ENCODE measurements at regions not wholly inside any gene's neighbourhood (a gene's known extent, or its start where the extent isn't known, plus 50 kb on each side); places are given as distances from the start of the nearest gene placed in this dataset.
"Not testable (repeated sequence)": the region's sequence is repeated elsewhere in the genome, so short reads cannot be mapped to it uniquely, and the experiment has no call there.

DNA sequence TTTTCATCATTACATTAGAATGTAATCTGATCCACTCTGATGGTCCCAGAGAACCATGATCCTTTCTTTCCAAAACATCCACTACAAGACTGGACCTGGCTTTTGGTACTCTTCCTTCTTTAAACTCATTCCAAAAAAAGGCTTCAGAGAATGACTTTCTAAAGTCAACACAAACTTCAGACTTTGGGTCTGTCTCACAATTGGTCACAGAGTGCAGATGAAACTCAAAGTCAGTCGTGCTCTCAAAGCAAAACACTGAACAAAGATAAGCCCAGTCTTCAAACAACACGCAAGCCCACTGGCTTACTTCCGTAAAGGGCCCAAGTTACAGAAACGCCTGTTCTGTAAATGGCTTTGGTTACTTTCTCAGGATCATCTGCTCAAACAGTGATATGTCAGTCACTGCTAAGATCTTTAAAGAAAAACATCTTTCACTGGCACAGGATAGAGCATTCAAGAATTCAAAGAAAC lies 250.9 kb upstream of the MKLN1 start:
- TF ChIP-seq ZFX (IDR thresholded peaks at IDR 0.05; ENCODE audit: borderline replicate concordance) = no peak
- TF ChIP-seq, protein P1, sequence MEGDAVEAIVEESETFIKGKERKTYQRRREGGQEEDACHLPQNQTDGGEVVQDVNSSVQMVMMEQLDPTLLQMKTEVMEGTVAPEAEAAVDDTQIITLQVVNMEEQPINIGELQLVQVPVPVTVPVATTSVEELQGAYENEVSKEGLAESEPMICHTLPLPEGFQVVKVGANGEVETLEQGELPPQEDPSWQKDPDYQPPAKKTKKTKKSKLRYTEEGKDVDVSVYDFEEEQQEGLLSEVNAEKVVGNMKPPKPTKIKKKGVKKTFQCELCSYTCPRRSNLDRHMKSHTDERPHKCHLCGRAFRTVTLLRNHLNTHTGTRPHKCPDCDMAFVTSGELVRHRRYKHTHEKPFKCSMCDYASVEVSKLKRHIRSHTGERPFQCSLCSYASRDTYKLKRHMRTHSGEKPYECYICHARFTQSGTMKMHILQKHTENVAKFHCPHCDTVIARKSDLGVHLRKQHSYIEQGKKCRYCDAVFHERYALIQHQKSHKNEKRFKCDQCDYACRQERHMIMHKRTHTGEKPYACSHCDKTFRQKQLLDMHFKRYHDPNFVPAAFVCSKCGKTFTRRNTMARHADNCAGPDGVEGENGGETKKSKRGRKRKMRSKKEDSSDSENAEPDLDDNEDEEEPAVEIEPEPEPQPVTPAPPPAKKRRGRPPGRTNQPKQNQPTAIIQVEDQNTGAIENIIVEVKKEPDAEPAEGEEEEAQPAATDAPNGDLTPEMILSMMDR (IDR thresholded peaks at IDR 0.05) = no peak
- H3K27ac ChIP-seq = no peak overlapping the region

DNA sequence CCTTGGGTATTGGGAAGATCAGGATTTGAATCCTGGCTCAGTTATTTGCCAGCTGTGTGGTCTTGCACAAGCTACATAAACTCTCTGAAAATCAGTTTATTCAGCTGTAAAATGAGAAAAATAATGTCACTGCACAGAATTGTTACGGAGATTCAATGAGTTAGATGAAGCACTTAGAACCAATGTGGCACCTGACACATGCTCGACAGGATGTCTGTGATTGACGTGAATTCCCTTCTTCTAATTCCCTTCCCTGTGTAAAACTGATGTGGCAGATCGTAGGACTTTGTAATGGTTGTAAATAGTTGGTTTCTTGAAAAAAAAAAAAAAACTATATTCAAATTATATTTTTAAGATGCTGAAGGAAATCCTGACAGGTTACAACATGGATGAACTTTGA lies 249.9 kb upstream of the MKLN1 start:
- no peak overlapping the region for H3K27ac ChIP-seq
- TF ChIP-seq, protein P1 (IDR thresholded peaks at IDR 0.05) = no peak
- TF ChIP-seq ZFX (IDR thresholded peaks at IDR 0.05; ENCODE audit: borderline replicate concordance) = no peak

DNA sequence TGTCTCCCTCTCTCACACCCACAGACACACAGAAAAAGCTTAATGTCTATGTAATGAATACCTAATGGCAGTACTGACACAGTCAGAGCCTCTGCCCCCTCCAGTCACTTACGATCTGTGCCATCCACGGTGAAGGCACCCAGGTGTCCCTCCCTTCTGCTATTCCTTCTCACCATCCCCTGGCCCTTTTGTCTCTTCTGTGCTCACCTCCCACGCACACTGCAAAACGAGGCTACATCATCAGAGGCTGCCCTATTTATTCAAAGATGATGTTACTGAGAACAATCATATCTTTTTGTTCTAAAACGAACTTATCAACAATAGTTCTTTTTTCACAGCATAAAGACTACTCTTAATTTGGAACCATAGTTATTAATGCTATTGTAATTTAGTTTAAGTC lies 246.9 kb upstream of the MKLN1 start:
- no peak for TF ChIP-seq ZFX (IDR thresholded peaks at IDR 0.05; ENCODE audit: borderline replicate concordance)
- TF ChIP-seq, protein P1 (IDR thresholded peaks at IDR 0.05) = no peak

DNA sequence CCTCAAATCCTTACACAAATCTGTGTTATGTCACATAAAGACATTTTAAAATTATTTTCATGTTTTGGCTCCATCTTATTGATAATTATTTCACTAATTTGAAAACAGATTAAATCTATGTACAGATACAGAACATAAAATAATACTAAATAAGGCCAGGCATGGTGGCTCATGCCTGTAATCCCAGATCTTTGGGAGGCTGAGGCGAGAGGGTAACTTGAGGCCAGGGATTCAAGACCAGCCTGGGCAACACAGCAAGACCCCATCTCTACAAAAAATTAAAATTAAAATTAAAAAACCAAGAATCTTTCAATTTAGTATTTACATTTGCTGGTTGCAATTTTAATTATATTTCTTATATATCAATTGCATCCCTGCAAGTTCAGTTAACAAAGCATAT lies 246.4 kb upstream of the MKLN1 start:
- no peak overlapping the region for H3K27ac ChIP-seq
- no peak for TF ChIP-seq ZFX (IDR thresholded peaks at IDR 0.05; ENCODE audit: borderline replicate concordance)
- TF ChIP-seq, protein P1 (IDR thresholded peaks at IDR 0.05) = no peak

More for the DNA sequence above, 246.9 kb upstream of the MKLN1 start:
- no peak overlapping the region for H3K27ac ChIP-seq

DNA sequence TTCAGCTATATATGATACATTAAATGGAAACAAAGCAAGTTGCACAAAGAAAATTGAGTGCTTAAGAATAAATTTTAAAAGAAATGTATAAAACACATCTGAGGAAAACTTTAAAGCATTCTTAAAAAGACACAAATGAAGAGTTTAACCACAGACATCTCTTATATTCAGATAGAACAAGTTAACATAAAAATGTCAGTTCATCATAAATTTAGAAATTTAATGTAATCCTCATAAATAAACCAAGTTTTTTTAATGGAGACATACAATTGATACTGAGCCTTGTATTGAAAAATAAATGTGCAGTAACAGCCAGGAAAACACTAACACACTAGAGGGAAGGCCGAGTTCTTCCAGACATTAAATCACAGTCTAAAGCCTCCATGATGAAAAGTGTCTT lies 243.9 kb upstream of the MKLN1 start:
- H3K27ac ChIP-seq = no peak overlapping the region
- TF ChIP-seq, protein P1 (IDR thresholded peaks at IDR 0.05) = no peak
- TF ChIP-seq ZFX (IDR thresholded peaks at IDR 0.05; ENCODE audit: borderline replicate concordance) = no peak

DNA sequence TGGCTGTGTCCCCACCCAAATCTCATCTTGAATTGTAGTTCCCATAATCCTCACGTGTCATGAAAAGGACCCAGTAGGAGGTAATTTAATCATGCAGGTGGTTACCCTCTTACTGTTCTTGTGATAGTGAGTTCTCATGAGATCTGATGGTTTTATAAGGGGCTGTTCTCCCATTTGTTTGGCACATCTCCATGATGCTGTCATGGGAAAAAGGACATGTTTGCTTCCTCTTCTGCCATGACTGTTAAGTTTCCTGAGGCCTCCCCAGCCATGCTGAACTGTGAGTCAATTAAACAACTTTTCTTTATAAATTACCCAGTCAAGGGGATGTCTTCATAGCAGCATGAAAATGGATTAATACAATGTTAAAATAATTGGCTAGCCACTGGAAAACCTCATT lies 243.3 kb upstream of the MKLN1 start:
- not testable (repeated sequence) for H3K27ac ChIP-seq

DNA sequence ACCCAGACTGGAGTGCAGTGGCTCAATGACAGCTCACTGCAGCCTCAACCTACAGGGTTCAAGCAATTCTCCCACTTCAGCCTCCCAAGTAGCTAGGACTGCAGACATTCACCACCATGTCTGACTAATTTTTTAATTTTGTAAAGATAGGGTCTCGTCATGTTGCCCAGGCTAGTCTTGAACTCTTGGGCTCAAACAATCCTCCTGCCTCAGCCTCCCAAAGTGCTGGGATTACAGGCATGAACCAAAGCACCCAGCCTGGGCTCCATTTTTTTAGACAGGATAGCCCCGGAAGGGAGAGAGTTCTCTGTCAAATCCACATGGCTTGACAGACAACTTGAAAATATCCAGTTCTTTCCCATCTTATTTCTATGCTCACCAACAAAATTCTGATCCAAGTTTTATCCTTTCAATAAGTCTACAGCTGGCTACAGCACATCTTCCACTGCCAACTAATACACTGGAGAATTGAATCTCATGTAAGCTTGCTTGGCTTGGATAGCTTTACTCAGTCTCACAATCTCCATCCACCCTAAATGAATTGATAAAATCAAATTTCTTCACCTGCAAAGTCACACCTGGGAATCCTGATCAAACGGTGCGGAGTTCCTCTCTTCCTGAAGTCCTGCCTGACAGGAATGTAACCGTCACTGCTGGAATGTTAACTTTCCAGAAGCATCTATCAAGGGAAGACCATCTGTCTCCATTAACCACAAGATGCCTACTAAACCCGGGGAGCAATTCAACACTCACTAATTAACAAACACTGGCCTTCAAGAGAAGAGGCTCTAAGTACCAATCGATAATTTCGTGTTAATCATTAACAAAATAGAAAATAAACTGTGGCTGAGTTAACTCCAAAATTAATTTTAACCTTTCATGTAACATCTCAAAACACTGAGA lies 239.7 kb upstream of the MKLN1 start:
- TF ChIP-seq, protein P1 (IDR thresholded peaks at IDR 0.05) = no peak
- TF ChIP-seq ZFX (IDR thresholded peaks at IDR 0.05; ENCODE audit: borderline replicate concordance) = no peak

More for the DNA sequence above, 239.7 kb upstream of the MKLN1 start:
- H3K27ac ChIP-seq = peak overlapping the region; percentile 19; the same call in 1 of the 2 replicates

All from 22Rv1 (cell line).